GM21576 (cell line): ENCODE measurements at regions not wholly inside any gene's neighbourhood (a gene's known extent, or its start where the extent isn't known, plus 50 kb on each side); places are given as distances from the start of the nearest gene placed in this dataset.
A peak's percentile ranks its signal among the peaks of the same experiment; 100 is the strongest.
"Not testable (repeated sequence)": the region's sequence is repeated elsewhere in the genome, so short reads cannot be mapped to it uniquely, and the experiment has no call there.

Experiments used
- ATAC-seq: cut with Tn5 transposase; IDR thresholded peaks from one replicate; pipeline ENCODE4 v1.9.1; 2021; ENCODE audit warnings: mild to moderate bottlenecking, moderate library complexity; ENCODE audit not compliant: unreplicated experiment

DNA sequence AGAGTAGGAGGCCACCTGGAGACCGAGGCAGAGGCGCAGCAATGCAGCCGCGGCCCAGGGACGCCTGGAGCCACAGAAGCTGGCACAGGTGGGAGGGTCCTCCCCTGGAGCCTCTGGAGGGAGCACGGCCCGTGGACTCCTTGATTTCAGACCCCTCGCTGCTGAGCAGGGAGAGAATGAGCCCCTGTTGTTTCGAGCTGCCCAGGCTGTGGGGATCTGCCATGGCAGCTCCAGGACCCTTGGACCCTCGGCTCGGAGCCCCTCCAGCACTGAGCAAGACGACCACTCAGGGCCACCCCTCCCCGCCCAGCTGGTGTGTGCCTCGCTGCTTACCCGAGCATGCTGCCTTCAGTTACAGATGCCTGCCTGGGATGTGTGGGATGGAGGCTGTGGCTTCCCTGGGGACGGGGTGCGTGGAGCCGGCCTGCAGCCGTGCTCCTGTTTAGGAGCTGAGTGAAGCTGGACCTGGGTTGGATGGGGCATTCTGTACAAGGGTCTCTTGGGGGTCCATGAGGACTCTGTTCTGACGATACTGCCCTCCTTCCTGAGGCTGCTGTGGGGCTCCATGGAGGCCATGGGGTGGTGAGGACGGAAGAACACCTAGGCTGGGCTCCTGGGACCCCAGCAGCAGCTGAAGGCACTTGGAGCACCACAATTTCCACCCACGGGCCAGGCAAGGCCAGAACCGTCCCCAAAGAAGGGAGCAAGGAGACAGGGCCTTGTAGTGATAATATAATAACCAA is 115.1 kb upstream of the LPCAT1 start:
- ATAC-seq = no peak

DNA sequence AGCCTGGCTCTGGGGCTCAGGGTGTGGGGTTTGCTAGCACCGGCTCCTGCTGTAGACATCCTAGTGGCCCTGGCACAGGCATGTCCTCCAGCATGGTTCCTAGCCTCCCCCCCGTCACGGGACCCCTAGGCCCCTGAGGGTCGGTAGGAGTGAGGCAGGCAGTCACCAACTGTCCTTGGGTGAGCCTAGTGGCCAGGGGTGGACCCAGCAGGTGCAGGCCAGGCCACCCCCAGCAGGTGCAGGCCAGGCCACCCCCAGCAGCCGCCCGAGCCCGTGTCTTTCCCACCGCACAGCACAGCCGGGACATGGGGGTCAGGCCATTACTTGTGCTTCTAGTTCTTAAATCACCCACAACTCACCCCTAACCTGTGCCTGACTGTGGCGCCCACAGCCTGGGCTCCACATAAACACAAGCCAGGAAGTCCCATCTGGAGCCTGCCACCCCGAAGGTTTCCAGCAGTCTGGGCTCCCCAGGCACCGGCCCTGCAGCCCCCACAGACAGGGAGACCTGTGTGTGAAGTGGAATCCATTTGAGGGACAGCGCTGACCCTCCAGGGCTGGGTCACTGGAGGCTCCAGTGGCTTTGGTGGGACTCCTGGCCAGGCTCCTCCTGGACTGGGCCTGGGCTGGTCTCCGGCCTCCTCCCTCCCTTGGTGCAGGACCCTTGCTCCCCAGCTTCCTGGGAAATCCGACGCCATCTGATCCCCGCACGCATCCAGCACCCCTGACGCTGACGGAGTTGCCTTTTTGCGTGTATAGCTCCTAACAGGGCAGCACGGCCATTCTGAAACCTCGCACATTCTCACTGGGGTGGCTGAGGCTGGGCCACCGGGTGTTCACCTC is 114.1 kb upstream of the LPCAT1 start:
- no peak for ATAC-seq

DNA sequence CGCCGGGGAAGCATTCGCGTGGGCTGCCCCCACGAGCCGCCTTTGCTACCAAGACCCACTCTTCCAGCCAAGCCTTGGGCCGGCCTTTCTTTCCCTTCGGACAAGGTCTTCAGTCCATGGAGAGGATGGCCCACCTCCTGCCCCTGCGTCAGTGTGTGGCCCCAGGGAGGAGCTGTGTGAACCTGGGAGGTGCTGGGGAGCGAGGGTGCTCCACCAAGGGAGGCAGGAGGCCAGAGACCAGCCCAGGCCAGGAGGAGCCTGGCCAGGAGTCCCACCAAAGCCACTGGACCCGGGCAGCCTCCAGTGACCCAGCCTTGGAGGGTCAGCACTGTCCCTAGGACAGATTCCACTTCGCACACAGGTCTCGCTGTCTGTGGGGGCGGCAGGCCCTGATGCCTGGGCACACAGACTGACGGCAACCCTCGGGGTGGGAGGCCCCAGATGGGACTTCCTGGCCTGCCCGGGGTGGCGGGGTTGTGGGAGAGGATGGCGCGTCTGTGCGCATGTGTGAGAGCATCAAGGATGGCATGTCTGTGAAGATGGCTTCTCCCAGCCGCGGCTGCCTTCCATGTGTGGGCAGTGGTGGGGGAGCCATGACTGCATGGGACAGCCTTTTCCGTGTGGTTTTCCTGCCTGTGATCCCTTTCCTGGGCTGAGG is 113.3 kb upstream of the LPCAT1 start:
- no peak for ATAC-seq

DNA sequence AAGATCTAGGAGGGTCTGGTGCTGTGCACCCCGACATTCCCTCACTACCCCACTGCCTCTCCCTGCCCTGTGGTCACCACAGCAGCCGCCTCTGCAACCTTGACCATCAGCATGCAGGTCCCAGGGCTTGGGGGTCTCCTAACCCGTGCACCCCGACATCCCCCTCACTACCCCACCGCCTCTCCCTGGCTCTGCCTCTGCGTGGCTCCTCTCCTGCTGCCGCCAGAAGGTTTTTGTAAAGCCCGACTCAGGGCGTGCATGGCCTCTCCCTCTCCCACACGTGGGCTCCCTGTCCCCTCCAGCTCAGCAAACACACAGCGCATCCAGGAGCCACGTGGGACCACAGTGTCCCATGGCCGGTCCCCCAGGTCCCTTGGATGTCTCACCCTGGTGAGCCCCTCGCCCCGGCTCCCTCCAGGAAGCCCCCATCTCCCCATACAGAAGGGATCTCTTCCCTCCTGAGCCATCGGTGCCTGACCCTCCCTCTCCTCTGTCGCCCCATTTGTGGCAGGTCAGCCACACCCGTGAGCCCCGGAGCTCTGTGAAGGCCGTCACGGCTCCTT is 112.5 kb upstream of the LPCAT1 start:
- ATAC-seq = not testable (repeated sequence)

DNA sequence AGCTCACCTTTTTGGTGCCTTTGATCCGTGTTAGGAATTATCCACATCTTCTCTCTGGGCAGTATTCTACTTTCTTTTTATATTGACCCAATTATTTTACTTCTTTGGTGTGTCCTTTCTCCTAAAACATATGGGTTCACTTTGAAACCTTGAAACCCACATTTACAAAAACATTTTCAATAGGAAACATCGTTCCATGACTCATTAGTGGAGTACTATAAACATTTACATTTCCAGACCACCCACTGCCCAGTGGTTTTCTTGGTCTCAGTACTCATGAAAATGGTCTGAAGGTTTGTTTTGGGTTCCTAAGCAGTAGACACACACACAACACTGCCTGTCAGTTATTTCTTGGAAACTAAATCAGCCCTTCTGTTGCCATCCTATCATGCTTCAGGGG is 111.7 kb upstream of the LPCAT1 start:
- ATAC-seq = not testable (repeated sequence)

DNA sequence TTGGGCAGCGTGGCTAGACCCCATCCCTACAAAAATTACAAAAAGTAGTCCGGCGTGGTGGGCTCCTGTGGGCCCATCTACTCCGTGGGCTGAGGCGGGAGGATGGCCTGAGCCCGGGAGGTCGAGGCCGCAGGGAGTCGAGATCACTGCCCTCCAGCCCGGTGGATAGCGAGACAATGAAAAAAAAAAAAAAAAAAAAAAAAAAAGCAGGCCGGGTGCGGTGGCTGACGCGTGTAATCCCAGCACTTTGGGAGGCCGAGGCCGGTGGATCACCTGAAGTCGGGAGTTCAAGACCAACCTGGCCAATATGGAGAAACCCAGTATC is 110.5 kb upstream of the LPCAT1 start:
- no peak for ATAC-seq

DNA sequence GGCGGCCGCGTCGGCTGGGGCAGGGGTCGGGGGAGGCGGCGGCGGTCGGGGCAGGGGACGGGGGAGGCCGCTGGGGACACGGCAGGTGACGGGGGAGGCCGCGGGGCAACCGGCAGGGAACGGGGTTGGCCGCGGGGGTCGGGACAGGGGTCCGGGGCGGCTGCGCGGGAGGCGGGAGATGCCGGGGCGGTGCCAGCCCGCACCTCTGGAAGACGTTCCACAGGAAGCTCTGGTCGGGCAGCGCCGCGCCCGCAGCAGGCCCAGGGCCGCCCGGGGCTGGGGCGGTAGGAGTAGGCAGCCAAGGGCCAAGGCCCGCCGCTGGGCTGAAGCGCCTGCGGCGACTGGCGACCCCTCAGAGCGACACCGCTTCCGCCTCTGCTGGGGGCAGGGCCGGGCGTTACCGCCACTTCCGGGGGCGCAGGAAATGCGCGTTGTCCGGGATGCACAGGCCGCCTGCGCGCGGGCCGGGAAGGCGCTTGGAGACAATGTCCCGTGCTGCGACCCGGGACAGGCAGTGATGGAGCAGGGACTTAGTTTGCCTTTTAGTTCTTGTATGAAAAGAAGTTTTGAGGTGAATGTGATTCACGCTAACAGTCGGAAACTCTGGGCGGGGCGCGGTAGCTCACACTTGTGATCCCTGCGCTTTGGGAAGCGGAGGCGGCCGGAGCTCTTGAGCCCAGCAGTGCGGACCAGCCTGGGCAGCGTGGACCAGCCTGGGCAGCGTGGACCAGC is 110.0 kb upstream of the LPCAT1 start:
- ATAC-seq = peak; percentile 94

DNA sequence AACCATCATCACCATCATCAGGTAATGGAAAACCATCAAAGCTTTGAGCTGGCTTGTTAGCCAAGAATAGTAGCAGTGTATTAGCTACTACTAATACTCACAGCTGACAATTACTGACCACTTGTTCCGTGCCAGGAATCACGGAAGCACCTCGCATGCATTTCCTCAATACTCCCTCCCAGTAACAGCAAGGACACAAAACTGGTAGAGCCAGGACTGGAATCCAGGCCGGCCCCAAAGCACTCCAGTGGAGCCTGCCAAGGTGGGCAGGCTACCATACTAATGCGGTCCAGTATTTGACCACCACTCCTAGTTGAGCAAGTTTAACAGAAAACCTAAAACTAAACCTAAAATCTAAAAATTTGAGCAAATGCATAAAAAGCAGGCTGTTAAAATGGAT is 107.2 kb upstream of the LPCAT1 start:
- not testable (repeated sequence) for ATAC-seq

DNA sequence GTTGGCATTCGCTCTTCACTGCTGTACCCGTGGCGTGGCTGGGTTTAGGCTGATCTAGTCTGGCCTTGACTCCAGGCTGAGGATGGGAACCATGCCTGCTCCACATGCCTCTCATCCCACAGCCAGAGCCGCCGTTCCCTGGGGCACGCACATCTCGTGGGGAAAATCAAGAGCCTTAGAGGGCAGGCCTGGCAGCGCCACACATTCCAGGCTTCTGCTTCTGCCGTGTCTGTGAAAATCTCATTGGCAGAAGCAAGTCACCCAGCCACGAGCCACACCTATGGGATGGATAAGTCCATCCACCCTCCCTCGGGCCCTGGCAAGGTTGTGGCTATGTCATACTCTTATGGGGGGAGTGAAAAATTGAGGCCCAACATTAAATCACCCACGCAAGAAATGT is 102.6 kb upstream of the LPCAT1 start:
- not testable (repeated sequence) for ATAC-seq

DNA sequence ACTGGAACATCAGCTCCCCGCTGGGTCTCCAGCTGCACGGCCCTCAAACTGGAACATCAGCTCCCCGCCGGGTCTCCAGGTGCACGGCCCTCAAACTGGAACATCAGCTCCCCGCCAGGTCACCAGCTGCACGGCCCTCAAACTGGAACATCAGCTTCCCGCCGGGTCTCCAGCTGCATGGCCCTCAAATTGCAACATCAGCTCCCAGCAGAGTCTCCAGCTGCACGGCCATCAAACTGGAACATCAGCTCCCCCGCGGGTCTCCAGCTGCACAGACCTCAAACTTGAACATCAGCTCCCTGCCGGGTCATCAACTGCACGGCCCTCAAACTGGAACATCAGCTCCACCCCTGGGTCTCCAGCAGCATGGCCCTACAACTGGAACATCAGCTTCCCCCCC is 95.8 kb upstream of the LPCAT1 start:
- ATAC-seq = not testable (repeated sequence)

DNA sequence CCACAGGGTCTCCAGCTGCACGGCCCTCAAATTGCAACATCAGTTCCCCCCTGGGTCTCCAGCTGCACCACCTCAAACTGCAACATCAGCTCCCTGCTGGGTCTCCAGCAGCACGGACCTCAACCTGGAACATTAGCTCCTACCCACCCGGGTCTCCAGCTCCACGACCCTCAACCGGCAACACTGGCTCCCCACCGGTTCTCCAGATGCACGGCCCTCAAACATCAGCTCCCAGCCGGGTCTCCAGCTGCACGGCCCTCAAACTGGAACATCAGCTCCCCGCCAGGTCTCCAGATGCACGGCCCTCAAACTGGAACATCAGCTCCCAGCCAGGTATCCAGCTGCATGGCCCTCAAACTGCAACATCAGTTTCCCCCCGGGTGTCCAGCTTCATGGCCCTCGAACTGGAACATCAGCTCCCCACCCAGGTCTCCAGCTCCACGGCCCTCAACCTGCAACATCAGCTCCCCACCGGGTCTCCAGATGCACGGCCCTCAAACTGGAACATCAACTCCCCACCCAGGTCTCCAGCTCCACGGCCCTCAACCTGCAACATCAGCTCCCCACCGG is 94.6 kb upstream of the LPCAT1 start:
- not testable (repeated sequence) for ATAC-seq

DNA sequence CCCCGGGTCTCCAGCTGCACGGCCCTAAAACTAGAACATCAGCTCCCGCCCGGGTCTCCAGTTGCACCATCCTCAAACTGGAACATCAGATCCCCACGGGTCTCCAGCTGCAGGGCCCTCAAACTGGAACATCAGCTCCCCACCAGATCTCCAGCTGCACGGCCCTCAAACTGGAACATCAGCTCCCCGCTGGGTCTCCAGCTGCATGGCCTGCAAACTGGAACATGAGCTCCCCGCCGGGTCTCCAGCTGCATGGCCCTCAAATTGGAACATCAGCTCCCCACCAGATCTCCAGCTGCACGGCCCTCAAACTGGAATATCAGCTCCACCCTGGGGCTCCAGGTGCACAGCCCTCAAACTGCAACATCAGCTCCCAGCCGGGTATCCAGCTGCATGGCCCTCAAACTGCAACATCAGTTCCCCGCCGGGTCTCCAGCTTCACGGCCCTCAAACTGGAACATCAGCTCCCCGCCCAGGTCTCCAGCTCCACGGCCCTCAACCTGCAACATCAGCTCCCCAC is 93.5 kb upstream of the LPCAT1 start:
- ATAC-seq = not testable (repeated sequence)

DNA sequence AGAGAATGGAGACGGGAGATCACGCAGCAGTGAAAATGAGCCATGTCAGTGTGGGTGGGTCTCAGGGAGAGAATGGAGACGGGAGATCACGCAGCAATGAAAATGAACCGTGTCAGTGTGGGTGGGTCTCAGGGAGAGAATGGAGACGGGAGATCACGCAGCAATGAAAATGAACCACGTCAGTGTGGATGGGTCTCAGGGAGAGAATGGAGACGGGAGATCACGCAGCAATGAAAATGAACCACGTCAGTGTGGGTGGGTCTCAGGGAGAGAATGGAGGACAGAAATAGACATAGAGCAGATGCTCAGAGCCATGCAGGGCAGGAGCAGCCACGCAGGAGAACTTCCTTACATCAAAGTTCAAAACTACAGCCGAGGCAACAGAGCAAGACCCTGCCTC is 89.8 kb upstream of the LPCAT1 start:
- ATAC-seq = not testable (repeated sequence)

DNA sequence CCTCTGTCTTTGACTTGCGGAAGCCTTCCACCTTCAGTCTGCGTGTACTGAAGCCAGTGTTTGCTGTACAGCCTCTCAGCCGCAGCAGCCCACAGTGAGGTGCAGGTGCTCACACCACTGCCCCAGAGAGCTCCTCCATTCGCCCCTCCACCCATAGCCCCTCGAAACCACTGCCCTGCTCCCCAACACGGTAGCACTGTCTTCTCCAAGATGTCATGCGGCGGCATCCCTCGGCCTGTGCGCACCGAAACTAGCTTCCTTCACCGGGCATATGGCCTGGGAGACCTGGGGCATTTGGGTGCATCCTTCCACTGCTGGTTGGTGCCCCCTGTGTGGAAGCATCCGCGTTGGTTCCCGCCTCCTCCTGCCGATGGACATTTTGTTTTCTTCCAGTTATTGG is 86.8 kb upstream of the LPCAT1 start:
- not testable (repeated sequence) for ATAC-seq

DNA sequence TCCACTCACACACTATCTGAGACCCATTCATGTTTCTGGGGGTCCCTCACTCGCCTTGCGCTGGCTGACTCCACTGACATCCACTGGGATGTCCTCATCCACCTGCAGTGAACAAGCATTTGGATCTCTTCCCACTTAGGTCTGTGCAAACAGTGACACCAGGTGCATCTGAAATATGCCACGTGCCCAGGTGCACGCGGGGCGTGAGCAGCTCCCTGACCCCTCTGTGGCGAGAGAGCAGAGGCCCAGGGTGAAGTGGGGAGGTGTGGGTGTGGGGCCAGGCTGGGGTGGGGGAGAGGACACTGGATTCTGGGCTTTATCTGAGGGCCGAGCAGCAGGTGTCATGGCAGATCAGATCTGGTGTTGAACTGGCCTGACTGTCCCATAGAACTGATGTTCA is 85.4 kb upstream of the LPCAT1 start:
- ATAC-seq = not testable (repeated sequence)

DNA sequence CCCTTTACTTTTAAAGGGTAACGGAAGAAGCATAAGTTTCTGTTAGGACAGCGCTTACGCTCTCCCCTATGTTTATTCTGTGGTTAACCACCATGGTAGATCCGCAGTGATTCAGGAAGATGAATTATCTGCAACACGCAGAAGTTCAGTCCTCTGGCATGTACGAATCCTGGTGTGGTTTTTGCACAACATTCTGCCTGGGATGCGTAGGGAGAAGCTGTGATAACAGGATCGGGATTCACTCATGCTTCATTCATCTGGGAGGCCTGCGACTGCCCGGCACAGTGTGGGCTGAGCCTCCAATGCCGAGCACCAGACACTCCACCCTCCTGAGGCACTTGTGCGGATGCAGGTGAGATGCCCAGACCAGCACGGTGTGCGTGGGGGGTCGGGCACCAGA is 84.6 kb upstream of the LPCAT1 start:
- not testable (repeated sequence) for ATAC-seq

DNA sequence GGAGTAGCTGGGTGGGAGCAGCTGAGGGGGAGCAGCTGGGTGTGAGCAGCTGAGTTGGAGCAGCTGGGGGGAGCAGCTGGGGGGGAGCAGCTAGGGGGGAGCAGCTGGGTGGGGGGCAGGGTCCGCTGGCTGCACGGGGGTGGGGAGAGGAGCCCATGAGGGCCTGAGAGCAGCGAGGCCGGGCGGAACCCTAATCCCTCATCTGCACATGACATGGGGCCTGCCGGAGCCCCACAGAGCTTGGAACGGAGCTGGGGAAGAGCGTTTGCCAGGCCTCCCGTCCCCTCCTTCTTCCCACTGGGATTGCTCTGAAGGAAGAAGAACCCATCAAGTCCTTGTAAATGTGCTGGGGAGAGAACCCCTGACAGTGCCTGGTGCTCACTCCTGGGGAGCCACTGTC is 83.2 kb upstream of the LPCAT1 start:
- not testable (repeated sequence) for ATAC-seq

DNA sequence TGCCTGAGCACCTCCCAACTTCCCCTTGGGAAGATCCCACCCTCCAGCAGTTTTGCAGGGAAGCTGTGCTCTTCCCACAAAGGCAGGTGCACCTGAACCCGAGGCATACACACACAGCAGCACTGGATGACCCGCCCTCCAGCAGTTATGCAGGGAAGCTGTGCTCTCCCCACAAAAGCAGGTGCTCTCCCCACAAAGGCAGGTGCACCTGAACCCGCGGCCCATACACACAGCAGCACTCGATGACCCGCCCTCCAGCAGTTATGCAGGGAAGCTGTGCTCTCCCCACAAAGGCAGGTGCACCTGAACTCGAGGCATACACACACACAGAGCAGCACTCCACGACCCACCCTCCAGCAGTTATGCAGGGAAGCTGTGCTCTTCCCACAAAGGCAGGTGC is 80.2 kb upstream of the LPCAT1 start:
- not testable (repeated sequence) for ATAC-seq

DNA sequence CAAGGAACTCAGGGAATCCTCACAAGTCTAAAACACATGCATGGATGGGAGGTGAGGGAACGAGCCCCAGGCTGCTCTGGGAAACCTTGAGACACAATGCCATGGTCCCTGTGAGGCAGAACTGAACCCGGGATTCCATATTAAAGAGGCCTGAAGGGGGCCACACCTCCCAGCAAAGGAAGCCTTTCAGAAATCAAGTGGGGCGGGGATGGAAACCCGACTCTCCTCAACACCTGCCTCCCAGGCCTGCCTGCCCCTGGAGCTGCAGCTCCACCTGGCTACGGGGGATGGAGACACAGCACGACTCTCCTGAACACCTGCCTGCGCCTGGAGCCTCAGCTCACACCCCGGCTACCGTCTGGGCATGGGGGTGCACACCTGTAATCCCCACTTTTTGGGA is 77.8 kb upstream of the LPCAT1 start:
- ATAC-seq = not testable (repeated sequence)
